GM13977 (cell line): ENCODE measurements at regions not wholly inside any gene's neighbourhood (a gene's known extent, or its start where the extent isn't known, plus 50 kb on each side); places are given as distances from the start of the nearest gene placed in this dataset.

Source experiments
- DNase-seq: peaks from one replicate; pipeline ENCODE4 v3.0.0; 2012; ENCODE audit warnings: low spot score
- CTCF ChIP-seq: IDR thresholded peaks from 2 replicates; pipeline ENCODE4 v1.5.1; 2012; ENCODE audit warnings: mild to moderate bottlenecking, control low read depth; ENCODE audit not compliant: insufficient read depth; ENCODE audit errors: extremely low read depth, missing control alignments
- in situ Hi-C: fragments of 300-500 bp; cut with MboI; formaldehyde crosslinking; loops from one replicate; pipeline ENCODE4 v1.12.0; 2022; ENCODE audit warnings: low sequenced_read_pairs, low pct_unique_long_range_greater_than_20kb, mixed read lengths, inconsistent platforms; ENCODE audit not compliant: unreplicated experiment

- no peak for TF ChIP-seq CTCF
- in situ Hi-C loops: no loop called here
- no peak for DNase-seq
These were observed 215.5 kb downstream of the RRAGC start for GRCh38 chr1:38644092-38644491.

- no peak for TF ChIP-seq CTCF
- in situ Hi-C loops: no loop called here
- no peak for DNase-seq
These were observed 217.9 kb downstream of the RRAGC start for GRCh38 chr1:38641661-38642060.

GRCh38 chr1:38640371-38640770 is 219.2 kb downstream of the RRAGC start:
- in situ Hi-C loops: no loop called here
- TF ChIP-seq CTCF: no peak
- DNase-seq: no peak

- in situ Hi-C loops: no loop called here
- DNase-seq: no peak
- TF ChIP-seq CTCF: no peak
These were observed 231.3 kb downstream of the RRAGC start for GRCh38 chr1:38628241-38628640.

GRCh38 chr1:38625939-38626338 is 233.6 kb downstream of the RRAGC start:
- DNase-seq: no peak
- no peak for TF ChIP-seq CTCF
- in situ Hi-C loops: no loop called here

GRCh38 chr1:38624336-38625039 is 235.1 kb downstream of the RRAGC start:
- TF ChIP-seq CTCF: no peak
- no peak for DNase-seq
- in situ Hi-C loops: no loop called here
